ENCODE measurements at regions not wholly inside any gene's neighbourhood (a gene's known extent, or its start where the extent isn't known, plus 50 kb on each side); places are given as distances from the start of the nearest gene placed in this dataset.

GRCh38 chr14:38904959-38905358, 198.1 kb downstream of the SEC23A start:
- DNase-seq (ENCODE audit: low spot score) (no peak), ATAC-seq (ENCODE audit: insufficient number of reproducible peaks, low FRiP score, low read depth) (no peak)
- Histone ChIP-seq H3K4me3 (no peak overlapping the region), H3K27me3 (replicated peaks; ENCODE audit: insufficient read depth) (no peaks in the 10 kb centered on the region), H3K4me1 (ENCODE audit: control insufficient read depth in 1 of 2, low read depth in 2 of 2) (no peaks in the 10 kb centered on the region), H3K9me3 (no peaks in the 10 kb centered on the region), H3K27ac (no peak overlapping the region), H3K36me3 (no peaks in the 10 kb centered on the region)
- TF ChIP-seq, protein P1, sequence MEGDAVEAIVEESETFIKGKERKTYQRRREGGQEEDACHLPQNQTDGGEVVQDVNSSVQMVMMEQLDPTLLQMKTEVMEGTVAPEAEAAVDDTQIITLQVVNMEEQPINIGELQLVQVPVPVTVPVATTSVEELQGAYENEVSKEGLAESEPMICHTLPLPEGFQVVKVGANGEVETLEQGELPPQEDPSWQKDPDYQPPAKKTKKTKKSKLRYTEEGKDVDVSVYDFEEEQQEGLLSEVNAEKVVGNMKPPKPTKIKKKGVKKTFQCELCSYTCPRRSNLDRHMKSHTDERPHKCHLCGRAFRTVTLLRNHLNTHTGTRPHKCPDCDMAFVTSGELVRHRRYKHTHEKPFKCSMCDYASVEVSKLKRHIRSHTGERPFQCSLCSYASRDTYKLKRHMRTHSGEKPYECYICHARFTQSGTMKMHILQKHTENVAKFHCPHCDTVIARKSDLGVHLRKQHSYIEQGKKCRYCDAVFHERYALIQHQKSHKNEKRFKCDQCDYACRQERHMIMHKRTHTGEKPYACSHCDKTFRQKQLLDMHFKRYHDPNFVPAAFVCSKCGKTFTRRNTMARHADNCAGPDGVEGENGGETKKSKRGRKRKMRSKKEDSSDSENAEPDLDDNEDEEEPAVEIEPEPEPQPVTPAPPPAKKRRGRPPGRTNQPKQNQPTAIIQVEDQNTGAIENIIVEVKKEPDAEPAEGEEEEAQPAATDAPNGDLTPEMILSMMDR (IDR thresholded peaks at IDR 0.05), result no peak

- DNase-seq (ENCODE audit: low spot score), result no peak
Observed at GRCh38 chr14:38901791-38902190, 201.2 kb downstream of the SEC23A start.

DNA sequence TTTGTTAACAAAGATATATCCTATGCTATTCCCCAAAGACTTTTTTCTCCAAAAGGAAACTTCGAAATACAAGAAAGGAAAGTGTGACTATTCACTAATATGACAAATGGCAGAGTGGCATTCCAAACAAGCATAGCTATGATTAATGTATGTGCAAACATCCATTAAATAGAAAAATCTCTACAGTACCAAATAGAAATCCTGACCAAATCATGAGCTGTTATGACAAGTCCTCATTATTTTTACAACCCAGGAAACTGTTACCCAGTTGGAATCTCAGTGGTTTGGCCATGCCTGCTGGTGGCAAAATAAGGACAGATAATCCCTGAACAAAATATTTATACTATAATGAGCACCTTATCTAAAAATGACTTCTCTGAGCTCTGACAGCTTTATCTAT, 202.1 kb downstream of the SEC23A start:
- no peak overlapping the region for H3K27ac ChIP-seq
- H3K4me1 ChIP-seq (ENCODE audit: control insufficient read depth in 1 of 2, low read depth in 2 of 2), result no peaks in the 10 kb centered on the region
- H3K36me3 ChIP-seq, result no peaks in the 10 kb centered on the region
- H3K4me3 ChIP-seq, result no peak overlapping the region
- no peak for ATAC-seq (ENCODE audit: insufficient number of reproducible peaks, low FRiP score, low read depth)
- DNase-seq (ENCODE audit: low spot score), result no peak
- H3K9me3 ChIP-seq, result no peaks in the 10 kb centered on the region
- H3K27me3 ChIP-seq (replicated peaks; ENCODE audit: insufficient read depth), result no peaks in the 10 kb centered on the region
- TF ChIP-seq, protein P1 (IDR thresholded peaks at IDR 0.05), result no peak

More at GRCh38 chr14:38901791-38902190, 201.2 kb downstream of the SEC23A start:
- Histone ChIP-seq H3K36me3 (no peaks in the 10 kb centered on the region), H3K4me3 (no peak overlapping the region), H3K27me3 (replicated peaks; ENCODE audit: insufficient read depth) (no peaks in the 10 kb centered on the region), H3K4me1 (ENCODE audit: control insufficient read depth in 1 of 2, low read depth in 2 of 2) (no peaks in the 10 kb centered on the region), H3K27ac (no peak overlapping the region), H3K9me3 (no peaks in the 10 kb centered on the region)
- TF ChIP-seq, protein P1 (IDR thresholded peaks at IDR 0.05), result no peak
- no peak for ATAC-seq (ENCODE audit: insufficient number of reproducible peaks, low FRiP score, low read depth)

DNA sequence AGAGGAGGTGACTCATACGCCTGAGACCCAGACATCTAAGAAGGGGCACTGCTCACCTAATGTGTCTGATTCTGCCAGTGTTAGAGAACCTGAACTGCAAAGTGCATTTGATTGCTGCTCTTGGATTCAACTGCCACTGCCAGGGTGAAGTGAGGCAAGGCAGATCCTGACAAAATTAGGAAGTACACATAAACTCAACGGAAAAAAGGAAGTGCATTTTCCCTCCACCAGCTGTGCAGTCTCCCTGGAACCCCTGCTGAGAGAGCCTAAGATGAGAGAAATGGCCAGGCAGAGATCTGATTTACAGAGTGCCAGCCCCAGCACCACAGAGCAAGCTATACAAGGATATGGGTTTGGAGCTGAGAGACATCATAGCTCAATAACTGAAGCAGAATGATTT, 215.3 kb downstream of the SEC23A start:
- DNase-seq (ENCODE audit: low spot score), result no peak
- Histone ChIP-seq H3K27me3 (replicated peaks; ENCODE audit: insufficient read depth) (no peaks in the 10 kb centered on the region), H3K27ac (no peak overlapping the region), H3K4me1 (ENCODE audit: control insufficient read depth in 1 of 2, low read depth in 2 of 2) (no peaks in the 10 kb centered on the region), H3K9me3 (no peaks in the 10 kb centered on the region), H3K36me3 (no peaks in the 10 kb centered on the region), H3K4me3 (no peak overlapping the region)
- no peak for ATAC-seq (ENCODE audit: insufficient number of reproducible peaks, low FRiP score, low read depth)
- TF ChIP-seq, protein P1 (IDR thresholded peaks at IDR 0.05), result no peak

GRCh38 chr14:38884109-38884508, 218.9 kb downstream of the SEC23A start:
- Histone ChIP-seq H3K36me3 (no peaks in the 10 kb centered on the region), H3K27me3 (replicated peaks; ENCODE audit: insufficient read depth) (no peaks in the 10 kb centered on the region)

More at GRCh38 chr14:38884109-38884508, 218.9 kb downstream of the SEC23A start:
- ATAC-seq (ENCODE audit: insufficient number of reproducible peaks, low FRiP score, low read depth) (no peak), DNase-seq (ENCODE audit: low spot score) (no peak)
- TF ChIP-seq, protein P1 (IDR thresholded peaks at IDR 0.05), result no peak
- Histone ChIP-seq H3K4me3 (no peak overlapping the region), H3K4me1 (ENCODE audit: control insufficient read depth in 1 of 2, low read depth in 2 of 2) (no peaks in the 10 kb centered on the region), H3K27ac (no peak overlapping the region), H3K9me3 (no peaks in the 10 kb centered on the region)
